Pons (tissue), 1 donor: ENCODE measurements at regions not wholly inside any gene's neighbourhood (a gene's known extent, or its start where the extent isn't known, plus 50 kb on each side); places are given as distances from the start of the nearest gene placed in this dataset.
"Not testable (repeated sequence)": the region's sequence is repeated elsewhere in the genome, so short reads cannot be mapped to it uniquely, and the experiment has no call there.

Experiments
- DNase-seq: peaks from one replicate; pipeline ENCODE4 v3.0.0-alpha.2; 2016; ENCODE audit warnings: low spot score

DNA sequence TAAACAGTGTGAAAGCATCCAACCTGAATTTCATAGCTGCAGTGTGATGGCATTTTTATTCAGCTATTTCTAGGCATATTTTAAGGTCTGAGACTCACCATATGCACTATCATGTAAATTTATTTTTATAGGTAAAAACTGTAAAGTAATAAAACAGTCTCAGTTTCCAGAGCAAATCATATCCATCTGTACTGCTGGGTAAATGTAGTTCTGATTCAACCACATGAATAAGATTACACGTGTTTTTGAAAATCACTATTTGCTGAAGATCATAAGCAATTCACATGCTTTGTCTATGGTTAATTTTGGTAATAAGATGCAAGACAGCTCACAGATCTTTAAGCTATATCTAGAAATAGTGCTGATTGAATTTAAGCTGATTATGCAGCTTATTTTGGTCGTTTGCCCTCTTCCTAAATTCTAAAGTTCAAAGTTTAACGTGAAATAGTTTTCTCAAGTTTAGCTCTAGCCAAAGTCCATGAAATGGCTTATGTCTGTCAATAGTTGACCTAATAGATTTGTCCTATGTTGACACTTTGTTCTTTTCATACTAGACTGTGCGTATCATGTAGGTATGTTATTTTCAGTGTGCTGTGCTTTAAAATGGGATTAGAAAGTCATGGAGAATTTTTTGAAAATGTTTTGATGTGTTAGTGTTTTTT, 489.0 kb downstream of the USP25 start:
- no peak for DNase-seq

DNA sequence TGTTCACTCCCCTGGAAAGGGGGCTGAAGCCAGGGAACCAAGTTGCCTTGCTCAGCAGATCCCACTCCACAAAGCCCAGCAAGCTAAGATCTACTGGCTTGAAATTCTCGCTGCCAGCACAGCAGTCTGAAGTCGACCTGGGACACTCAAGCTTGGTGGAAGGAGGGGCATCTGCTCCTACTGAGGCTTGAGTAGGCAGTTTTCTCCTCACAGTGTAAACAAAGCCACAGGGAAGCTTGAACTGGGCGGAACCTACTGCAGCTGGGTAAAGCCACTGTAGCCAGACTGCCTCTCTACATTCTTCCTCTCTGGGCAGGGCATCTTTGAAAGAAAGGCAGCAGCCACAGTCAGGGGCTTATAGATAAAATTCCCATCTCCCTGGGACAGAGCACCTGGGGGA, 495.0 kb downstream of the USP25 start:
- DNase-seq = not testable (repeated sequence)

DNA sequence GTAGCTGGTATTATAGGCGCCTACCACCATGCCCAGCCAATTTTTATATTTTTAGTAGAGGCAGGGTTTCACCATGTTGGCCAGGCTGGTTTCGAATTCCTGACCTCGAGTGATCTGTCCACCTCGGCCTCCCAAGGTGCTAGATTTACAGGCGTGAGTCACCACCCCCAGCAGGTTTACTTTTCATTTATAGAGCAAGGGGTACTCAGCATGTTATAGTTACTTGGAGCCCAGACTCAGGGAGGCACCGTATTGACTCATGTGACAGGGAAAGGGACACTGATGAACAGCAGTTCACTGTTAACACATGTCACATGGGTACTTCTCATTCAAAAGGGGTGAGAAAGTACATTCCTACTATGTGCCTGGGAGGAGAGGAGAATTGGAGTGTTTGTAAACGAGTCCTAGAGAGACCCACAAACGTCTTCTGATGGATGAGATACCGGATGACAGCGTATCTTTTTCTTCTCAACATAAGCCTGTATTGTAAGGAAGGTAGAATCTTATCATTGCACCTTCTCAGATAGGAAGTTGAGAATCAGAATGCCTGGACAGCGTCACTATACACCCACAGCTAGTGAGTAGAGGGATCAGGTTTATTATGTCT, 510.0 kb downstream of the USP25 start:
- no peak for DNase-seq

GRCh38 chr21:16241016-16241415, 511.2 kb downstream of the USP25 start:
- no peak for DNase-seq

GRCh38 chr21:16241479-16241963, 511.7 kb downstream of the USP25 start:
- no peak for DNase-seq

DNA sequence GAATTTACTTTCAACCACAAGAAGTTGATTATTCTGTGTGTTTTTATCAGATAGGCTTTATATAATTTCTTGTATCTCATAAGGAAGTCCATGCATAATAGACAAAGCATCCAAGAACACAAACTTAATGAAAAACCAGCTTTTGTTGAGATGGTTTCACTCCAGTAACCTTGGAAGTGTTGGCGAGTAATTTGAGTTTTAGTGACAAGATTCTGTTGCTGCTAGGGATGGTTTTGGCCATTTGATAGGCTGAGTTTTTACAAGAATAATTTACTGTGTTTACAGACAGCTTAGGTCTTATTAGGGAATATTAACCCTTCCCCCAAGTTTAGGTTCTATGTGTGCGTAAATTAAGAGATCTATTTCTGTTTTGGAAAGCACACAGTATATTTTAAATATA, 513.6 kb downstream of the USP25 start:
- DNase-seq = peak; percentile 32

- no peak for DNase-seq
Observed at GRCh38 chr21:16248705-16249104, 518.9 kb downstream of the USP25 start.

DNA sequence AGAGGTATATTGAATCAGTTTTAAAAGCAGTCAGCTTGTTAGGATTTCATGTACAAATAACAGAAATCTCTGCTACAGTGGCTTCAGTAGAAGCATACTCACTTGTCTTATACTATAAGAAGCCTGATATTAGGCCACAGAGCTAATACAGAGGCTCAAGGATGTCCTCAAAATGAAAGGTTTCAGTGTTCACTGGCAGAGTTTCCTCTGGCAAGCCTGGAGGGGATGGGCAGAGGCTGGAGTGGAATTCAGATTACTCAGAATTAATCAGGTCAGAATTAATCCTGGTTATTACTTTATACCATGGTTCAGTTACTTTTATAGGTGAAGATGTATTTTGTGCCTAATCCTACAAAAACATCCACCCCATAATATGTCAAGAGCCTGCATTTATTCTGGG, 520.5 kb downstream of the USP25 start:
- DNase-seq = peak; percentile 24

DNA sequence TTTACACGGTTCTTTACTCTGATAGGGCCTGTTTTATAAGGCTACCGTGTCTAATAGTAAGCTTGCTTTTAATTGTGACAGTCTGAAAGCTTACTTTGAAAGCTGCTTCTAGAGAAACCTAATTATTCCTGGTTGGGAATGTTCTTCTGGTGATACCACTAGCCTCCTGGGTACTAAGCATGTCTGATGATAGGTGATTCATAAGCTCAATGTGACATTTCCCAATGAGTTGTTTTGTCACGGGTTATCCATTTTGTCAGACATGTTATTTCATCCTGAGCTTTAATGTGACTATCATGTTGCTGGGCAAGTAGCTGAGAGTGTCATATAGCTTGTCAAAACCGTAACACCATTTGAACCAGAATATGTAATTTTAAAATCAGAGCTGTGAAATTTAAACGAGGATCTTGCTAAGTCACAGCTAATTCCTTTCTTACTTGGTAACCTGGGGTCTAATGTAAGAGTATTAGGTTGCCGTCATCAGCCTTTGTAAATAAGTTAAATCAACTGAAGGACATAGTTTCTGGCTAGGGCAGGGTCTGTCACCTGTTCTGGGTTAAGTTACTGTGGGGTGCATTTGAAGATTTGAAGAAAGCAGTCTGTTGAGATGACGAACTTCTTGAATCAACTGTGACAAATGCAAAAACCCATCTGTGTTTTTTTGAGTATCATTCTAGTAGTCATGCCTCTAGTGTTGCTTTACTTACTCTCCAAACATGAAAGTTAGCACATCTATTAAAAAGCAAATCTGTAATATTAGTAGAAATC, 529.2 kb downstream of the USP25 start:
- no peak for DNase-seq

DNA sequence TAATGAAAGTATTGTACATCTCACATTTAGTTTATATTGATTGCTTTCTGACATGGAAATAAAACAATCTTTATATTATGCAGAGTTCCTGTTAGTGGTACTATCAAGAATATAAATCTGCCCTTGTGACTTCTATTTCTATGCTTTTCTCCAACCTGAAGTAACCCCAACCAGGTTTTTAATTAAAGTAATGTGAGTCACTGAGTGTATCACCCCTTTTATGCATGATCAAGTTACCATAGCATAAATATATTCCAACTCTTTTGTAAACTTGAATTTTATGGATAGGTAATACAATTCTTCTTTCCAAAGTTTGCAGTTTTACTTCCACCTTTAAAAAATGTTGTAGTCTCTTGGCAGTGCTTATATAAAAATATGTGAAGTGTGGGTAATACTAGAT, 532.3 kb downstream of the USP25 start:
- no peak for DNase-seq

DNA sequence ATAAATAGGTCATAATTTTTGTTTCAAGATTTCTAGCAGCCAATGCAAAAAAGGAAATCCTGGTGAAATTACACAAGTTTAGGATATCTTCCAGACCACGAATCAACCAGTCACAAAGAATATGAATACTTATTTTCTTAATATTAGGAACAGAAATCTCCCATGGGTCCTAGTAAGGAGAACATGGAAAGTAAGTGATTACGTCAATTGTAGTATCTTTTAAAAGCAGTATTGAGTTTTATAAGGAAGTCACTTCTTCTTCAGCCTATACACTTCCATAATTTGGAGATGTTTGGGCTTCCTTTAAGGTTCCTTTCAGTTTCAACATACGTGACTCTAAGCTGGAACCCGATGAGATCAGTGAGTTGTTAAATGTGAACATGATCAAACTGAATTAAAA, 534.5 kb downstream of the USP25 start:
- DNase-seq = peak; percentile 29

- no peak for DNase-seq
Observed at GRCh38 chr21:16269476-16269875, 539.7 kb downstream of the USP25 start.

- DNase-seq = peak; percentile 92
Observed at GRCh38 chr21:16279731-16280581, 550.2 kb downstream of the USP25 start.

DNA sequence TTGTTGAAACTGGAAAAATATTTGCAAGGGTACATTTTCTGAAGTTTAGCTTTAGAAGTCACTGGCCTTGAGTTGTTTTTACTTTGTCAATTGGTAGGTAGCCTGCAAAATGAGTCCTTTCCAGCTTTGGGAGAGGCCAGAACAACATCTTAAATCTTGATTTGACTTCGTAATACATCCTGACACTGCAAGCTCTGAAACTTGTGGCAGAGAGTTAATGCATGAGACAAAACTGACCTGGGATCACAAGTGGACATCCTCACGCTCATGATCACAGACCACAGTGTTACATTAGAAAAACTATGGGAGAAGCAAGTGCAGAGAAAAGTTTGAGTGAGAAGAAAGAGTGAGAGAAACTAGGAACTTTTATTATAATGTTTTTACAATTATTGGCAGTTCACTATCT, 550.9 kb downstream of the USP25 start:
- DNase-seq = peak; percentile 76

DNA sequence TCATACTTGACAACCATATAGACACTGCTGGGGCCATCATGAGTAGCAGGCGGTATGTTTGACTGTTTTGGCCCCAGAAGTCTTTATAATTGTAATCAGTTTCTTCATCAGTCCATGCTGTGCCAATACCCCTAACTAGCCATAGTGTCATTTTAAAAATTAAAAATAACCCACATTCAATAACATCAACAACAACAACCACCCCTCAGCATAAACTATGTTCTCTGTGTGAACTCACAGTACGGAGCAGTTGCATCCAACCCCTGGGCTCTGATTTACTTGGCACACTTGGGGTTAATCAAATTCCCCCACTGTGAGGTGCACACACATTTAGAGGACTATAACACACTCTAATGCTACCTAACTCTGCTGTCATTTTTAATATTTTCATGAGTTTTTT, 553.7 kb downstream of the USP25 start:
- no peak for DNase-seq

GRCh38 chr21:16285605-16286126, 555.9 kb downstream of the USP25 start:
- peak; percentile 64 for DNase-seq

GRCh38 chr21:16287046-16287445, 557.3 kb downstream of the USP25 start:
- no peak for DNase-seq

GRCh38 chr21:16291296-16291695, 561.5 kb downstream of the USP25 start:
- no peak for DNase-seq

GRCh38 chr21:16294128-16294527, 564.3 kb downstream of the USP25 start:
- no peak for DNase-seq

- DNase-seq = peak; percentile 90
Observed at GRCh38 chr21:16302851-16303282, 573.1 kb downstream of the USP25 start.

DNA sequence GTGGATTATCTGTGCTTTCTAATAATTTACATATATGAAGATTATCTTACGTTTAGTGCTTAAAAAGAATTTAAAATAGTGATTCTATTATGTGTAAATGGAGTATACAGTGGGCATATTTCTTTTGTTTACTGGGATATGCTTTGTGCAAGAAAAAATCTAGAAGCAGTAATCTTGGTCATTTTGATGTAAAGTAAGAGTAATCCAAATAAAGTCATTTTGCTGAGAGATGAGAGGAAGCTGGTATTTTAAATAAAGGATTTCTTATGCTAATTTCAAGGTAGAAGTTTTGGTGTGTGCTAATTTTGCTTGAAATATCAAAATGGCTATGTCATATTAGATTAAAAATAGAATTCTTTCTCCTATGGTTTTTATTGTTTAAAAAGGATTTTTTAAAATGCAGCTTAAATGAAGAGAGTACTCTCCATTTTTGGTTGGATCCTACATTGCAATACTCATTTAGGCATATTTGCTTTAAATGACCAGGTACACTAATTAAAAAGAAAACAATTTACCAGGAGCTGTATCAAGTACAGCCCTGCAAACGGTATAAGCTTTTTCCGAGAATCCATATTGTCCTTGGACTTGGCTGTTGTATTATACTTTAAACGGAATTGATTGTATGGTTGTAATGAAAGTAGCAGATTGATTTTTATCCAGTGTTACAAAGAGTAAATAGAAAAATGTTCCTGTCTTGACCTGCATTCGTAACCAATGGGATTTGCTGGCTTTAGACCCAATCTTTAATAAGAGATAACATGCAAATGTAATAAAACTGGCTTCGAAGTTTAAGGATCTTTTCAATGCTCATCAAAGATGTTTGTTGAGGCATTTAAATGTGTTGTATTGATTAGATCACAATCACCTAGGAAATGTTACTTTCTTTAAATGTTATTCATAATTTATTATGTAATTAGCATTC, 574.7 kb downstream of the USP25 start:
- DNase-seq = peak; percentile 59
